Tibial artery (tissue), 4 donors: ENCODE measurements at regions not wholly inside any gene's neighbourhood (a gene's known extent, or its start where the extent isn't known, plus 50 kb on each side); places are given as distances from the start of the nearest gene placed in this dataset.
A peak's percentile ranks its signal among the peaks of the same experiment; 100 is the strongest.

ENCODE experiments used
- DNase-seq, 2 donors: peaks; one replicate each; pipeline ENCODE4 v3.0.0-alpha.2; 2019
- H3K27ac ChIP-seq, 2 donors: fragments of 200-600 bp; sonication (generic) in 1 of 2; 1 replicate in 1 of 2; 2 replicates in 1 of 2; pipeline ENCODE4 v1.5.1; 2018 to 2019; ENCODE audit warnings: mild to moderate bottlenecking in 1 of 2
- H3K27me3 ChIP-seq, 2 donors: fragments of 200-600 bp; sonication (generic) in 1 of 2; one replicate each; pipeline versions ENCODE4 v1.5.1 to v1.6.0; 2016 to 2019
- H3K36me3 ChIP-seq, 3 donors: fragments of 200-600 bp; sonication (generic) in 2 of 3; one replicate each; pipeline ENCODE4 v1.5.1; 2016 to 2019; ENCODE audit warnings: mild to moderate bottlenecking in 2 of 3
- H3K4me1 ChIP-seq, 4 donors: fragments of 200-600 bp; sonication (generic) in 2 of 4; 1 replicate in 3 of 4; 2 replicates in 1 of 4; pipeline ENCODE4 v1.5.1; 2016 to 2019
- H3K4me3 ChIP-seq, 2 donors: fragments of 200-600 bp; sonication (generic) in 1 of 2; 1 replicate in 1 of 2; 2 replicates in 1 of 2; pipeline ENCODE4 v1.5.1; 2018 to 2019; ENCODE audit warnings: mild to moderate bottlenecking in 2 of 2
- H3K9me3 ChIP-seq, 3 donors: fragments of 200-600 bp; sonication (generic) in 1 of 3; one replicate each; pipeline ENCODE4 v1.5.1; 2016 to 2019
- CTCF ChIP-seq, 2 experiments: fragments of 200-600 bp in 1 of 2; fragments of 450-650 bp in 1 of 2; IDR thresholded peaks; one replicate each; pipeline ENCODE4 v1.5.1; 2017 to 2019; ENCODE audit warnings: antibody characterized with exemption in 2 of 2, mild to moderate bottlenecking in 1 of 2, moderate library complexity in 1 of 2
- intact Hi-C: fragments of 100-400 bp; cut with DNase I; formaldehyde crosslinking; loops from one replicate; pipeline ENCODE4 v1.15.0; 2023; ENCODE audit warnings: low total_unique reads

GRCh38 chr12:91985002-91985787 lies 160.5 kb downstream of the BTG1 start:
- H3K9me3 ChIP-seq = no peaks in the 10 kb centered on the region
- no peaks in the 10 kb centered on the region for H3K27me3 ChIP-seq
- no peaks in the 10 kb centered on the region for H3K36me3 ChIP-seq
- DNase-seq = no peak
- peaks cover 12 to 72% (median 31%) of the 10 kb centered on the region in 4 donors for H3K4me1 ChIP-seq
- no peak overlapping the region for H3K4me3 ChIP-seq
- no peak for TF ChIP-seq CTCF (IDR thresholded peaks at IDR 0.05)
- peak overlapping the region in 1 of 2 donors; percentile 26 for H3K27ac ChIP-seq
- intact Hi-C loops = loop anchor here (10.0 kb wide), 1 partner anchor 130 kb away; no protein-coding TSS in a partner anchor

- no peak for TF ChIP-seq CTCF (IDR thresholded peaks at IDR 0.05)
- Histone ChIP-seq H3K27ac (peak overlapping the region in 1 of 2 donors; percentile 26), H3K4me1 (peaks cover 12 to 72% (median 31%) of the 10 kb centered on the region in 4 donors), H3K4me3 (no peak overlapping the region), H3K36me3 (no peaks in the 10 kb centered on the region), H3K27me3 (no peaks in the 10 kb centered on the region), H3K9me3 (no peaks in the 10 kb centered on the region)
- DNase-seq = no peak
- intact Hi-C loops = loop anchor here (10.0 kb wide), 1 partner anchor 130 kb away; no protein-coding TSS in a partner anchor
Measured at GRCh38 chr12:91984556-91984955, 161.1 kb downstream of the BTG1 start.

- TF ChIP-seq CTCF (IDR thresholded peaks at IDR 0.05) = no peak
- H3K27me3 ChIP-seq = no peaks in the 10 kb centered on the region
- H3K9me3 ChIP-seq = no peaks in the 10 kb centered on the region
- H3K36me3 ChIP-seq = no peaks in the 10 kb centered on the region
- peaks cover 12 to 71% (median 31%) of the 10 kb centered on the region in 4 donors for H3K4me1 ChIP-seq
- peak overlapping the region in 1 of 2 donors; percentile 51 for H3K27ac ChIP-seq
- DNase-seq = no peak
- intact Hi-C loops = loop anchor here (10.0 kb wide), 1 partner anchor 129 kb away; no protein-coding TSS in a partner anchor
- no peak overlapping the region for H3K4me3 ChIP-seq
Measured at GRCh38 chr12:91983935-91984334, 161.7 kb downstream of the BTG1 start.

GRCh38 chr12:91982946-91983345 lies 162.7 kb downstream of the BTG1 start:
- Histone ChIP-seq H3K9me3 (no peaks in the 10 kb centered on the region), H3K4me3 (no peak overlapping the region), H3K27ac (peak overlapping the region; percentile 51 to 56), H3K36me3 (no peaks in the 10 kb centered on the region), H3K4me1 (peaks cover 12 to 71% (median 27%) of the 10 kb centered on the region in 4 donors), H3K27me3 (no peaks in the 10 kb centered on the region)
- intact Hi-C loops = loop anchor here (10.0 kb wide), 1 partner anchor 128 kb away; no protein-coding TSS in a partner anchor
- DNase-seq = no peak
- TF ChIP-seq CTCF (IDR thresholded peaks at IDR 0.05) = no peak

- DNase-seq = no peak
- H3K4me1 ChIP-seq = peaks cover 10 to 59% (median 19%) of the 10 kb centered on the region in 4 donors
- H3K4me3 ChIP-seq = no peak overlapping the region
- H3K27ac ChIP-seq = peak overlapping the region; percentile 10 to 49
- H3K27me3 ChIP-seq = no peaks in the 10 kb centered on the region
- no peaks in the 10 kb centered on the region for H3K36me3 ChIP-seq
- no peaks in the 10 kb centered on the region for H3K9me3 ChIP-seq
- no peak for TF ChIP-seq CTCF (IDR thresholded peaks at IDR 0.05)
- intact Hi-C loops = loop anchor here (10.0 kb wide), 1 partner anchor 126 kb away; no protein-coding TSS in a partner anchor
Measured at GRCh38 chr12:91980389-91980821, 165.2 kb downstream of the BTG1 start.
